ENCODE measurements at regions not wholly inside any gene's neighbourhood (a gene's known extent, or its start where the extent isn't known, plus 50 kb on each side); places are given as distances from the start of the nearest gene placed in this dataset.

- Histone ChIP-seq H3K4me3 (replicated peaks in 1 of 3) (no peak overlapping the region), H3K27ac (no peak overlapping the region), H3K4me1 (peaks cover 0 to 11% of the 10 kb centered on the region in 2 donors), H3K27me3 (no peaks in the 10 kb centered on the region), H3K36me3 (no peaks in the 10 kb centered on the region), H3K9me3 (no peaks in the 10 kb centered on the region)
- WGBS, 2 donors = 88 to 91% methylated on average over 3 of the region's 3 CpGs
- intact Hi-C loops (cut with DNase I) = no loop called here
- no peak for DNase-seq
- TF ChIP-seq CTCF (IDR thresholded peaks at IDR 0.05) (no peak), POLR2A (IDR thresholded peaks at IDR 0.05) (no peak)
Measured at GRCh38 chr17:51443646-51444045, 183.3 kb downstream of the UTP18 start.

- Histone ChIP-seq H3K27me3 (no peaks in the 10 kb centered on the region), H3K9me3 (no peaks in the 10 kb centered on the region), H3K27ac (no peak overlapping the region), H3K4me3 (replicated peaks in 1 of 3) (no peak overlapping the region), H3K4me1 (no peaks in the 10 kb centered on the region), H3K36me3 (no peaks in the 10 kb centered on the region)
- TF ChIP-seq CTCF (IDR thresholded peaks at IDR 0.05) (no peak), POLR2A (IDR thresholded peaks at IDR 0.05) (no peak)
- intact Hi-C loops (cut with DNase I) = no loop called here
- 85 to 93% methylated on average over 4 of the region's 4 CpGs for WGBS, 2 donors
- no peak for DNase-seq
Measured at GRCh38 chr17:51445946-51446345, 185.6 kb downstream of the UTP18 start.

- H3K4me1 ChIP-seq = no peaks in the 10 kb centered on the region
- WGBS, 2 donors = 94 to 98% methylated on average over 1 of the region's 1 CpG
- intact Hi-C loops (cut with DNase I) = no loop called here
- no peaks in the 10 kb centered on the region for H3K36me3 ChIP-seq
- no peak overlapping the region for H3K27ac ChIP-seq
- TF ChIP-seq POLR2A (IDR thresholded peaks at IDR 0.05) (no peak), CTCF (IDR thresholded peaks at IDR 0.05) (no peak)
- H3K27me3 ChIP-seq = no peaks in the 10 kb centered on the region
- no peaks in the 10 kb centered on the region for H3K9me3 ChIP-seq
- H3K4me3 ChIP-seq (replicated peaks in 1 of 3) = no peak overlapping the region
- no peak for DNase-seq
Measured at GRCh38 chr17:51454456-51454978, 194.2 kb downstream of the UTP18 start.

GRCh38 chr17:51455211-51455610, 194.9 kb downstream of the UTP18 start:
- no peaks in the 10 kb centered on the region for H3K9me3 ChIP-seq
- H3K4me3 ChIP-seq (replicated peaks in 1 of 3) = no peak overlapping the region
- H3K4me1 ChIP-seq = no peaks in the 10 kb centered on the region
- no peaks in the 10 kb centered on the region for H3K36me3 ChIP-seq
- TF ChIP-seq CTCF (IDR thresholded peaks at IDR 0.05) (no peak), POLR2A (IDR thresholded peaks at IDR 0.05) (no peak)
- no peak for DNase-seq
- no peak overlapping the region for H3K27ac ChIP-seq
- intact Hi-C loops (cut with DNase I) = no loop called here
- no peaks in the 10 kb centered on the region for H3K27me3 ChIP-seq

GRCh38 chr17:51455931-51456330, 195.6 kb downstream of the UTP18 start:
- Histone ChIP-seq H3K27me3 (no peaks in the 10 kb centered on the region), H3K36me3 (no peaks in the 10 kb centered on the region), H3K4me1 (no peaks in the 10 kb centered on the region), H3K9me3 (no peaks in the 10 kb centered on the region), H3K27ac (no peak overlapping the region), H3K4me3 (replicated peaks in 1 of 3) (no peak overlapping the region)
- WGBS, 2 donors = 90 to 93% methylated on average over 4 of the region's 4 CpGs
- no peak for DNase-seq
- TF ChIP-seq CTCF (IDR thresholded peaks at IDR 0.05) = no peak
- no peak for TF ChIP-seq POLR2A (IDR thresholded peaks at IDR 0.05)
- intact Hi-C loops (cut with DNase I) = no loop called here

Data from thyroid gland (tissue), 4 donors.